T-helper 2 cell treated with Interferon-gamma antibody and Interleukin-4, amounts not matched to agents 5 μg/mL and 100 μg/mL, for 36 hours (primary cell): ENCODE measurements at regions not wholly inside any gene's neighbourhood (a gene's known extent, or its start where the extent isn't known, plus 50 kb on each side); places are given as distances from the start of the nearest gene placed in this dataset.
"Not testable (repeated sequence)": the region's sequence is repeated elsewhere in the genome, so short reads cannot be mapped to it uniquely, and the experiment has no call there.

Source experiments
- DNase-seq: peaks from one replicate; pipeline ENCODE4 v3.0.0; 2021; ENCODE audit warnings: low spot score
- H3K27ac Mint-ChIP-seq: one replicate; pipeline ENCODE4 v1.8.0; 2021; ENCODE audit warnings: mild to moderate bottlenecking, mixed read lengths
- H3K27me3 Mint-ChIP-seq: one replicate; pipeline ENCODE4 v1.8.0; 2021; ENCODE audit warnings: low read depth, mixed read lengths
- H3K36me3 Mint-ChIP-seq: one replicate; pipeline ENCODE4 v1.8.0; 2021; ENCODE audit warnings: low read depth, mixed read lengths
- H3K4me1 Mint-ChIP-seq: one replicate; pipeline ENCODE4 v1.8.0; 2021; ENCODE audit warnings: low read depth, mixed read lengths
- H3K4me3 Mint-ChIP-seq: one replicate; pipeline ENCODE4 v1.8.0; 2022; ENCODE audit warnings: mild to moderate bottlenecking, moderate library complexity, mixed read lengths
- H3K9me3 Mint-ChIP-seq: one replicate; pipeline ENCODE4 v1.8.0; 2021; ENCODE audit warnings: mixed read lengths

GRCh38 chr3:130151555-130151954 is 69.9 kb downstream of the ALG1L2 start:
- not testable (repeated sequence) for H3K4me1 Mint-ChIP-seq, H3K27me3 Mint-ChIP-seq, H3K9me3 Mint-ChIP-seq, H3K36me3 Mint-ChIP-seq, DNase-seq, H3K27ac Mint-ChIP-seq, H3K4me3 Mint-ChIP-seq

GRCh38 chr3:130153247-130153646 is 71.6 kb downstream of the ALG1L2 start:
- H3K27me3 Mint-ChIP-seq, DNase-seq, H3K36me3 Mint-ChIP-seq, H3K9me3 Mint-ChIP-seq, H3K4me1 Mint-ChIP-seq, H3K4me3 Mint-ChIP-seq, H3K27ac Mint-ChIP-seq: not testable (repeated sequence)

- H3K27me3 Mint-ChIP-seq, DNase-seq, H3K27ac Mint-ChIP-seq, H3K4me1 Mint-ChIP-seq, H3K4me3 Mint-ChIP-seq, H3K36me3 Mint-ChIP-seq, H3K9me3 Mint-ChIP-seq: not testable (repeated sequence)
These were observed 73.8 kb downstream of the ALG1L2 start for GRCh38 chr3:130155464-130155863.

GRCh38 chr3:130166856-130167255 is 85.2 kb downstream of the ALG1L2 start:
- not testable (repeated sequence) for H3K27me3 Mint-ChIP-seq, H3K4me1 Mint-ChIP-seq, H3K4me3 Mint-ChIP-seq, H3K27ac Mint-ChIP-seq, DNase-seq, H3K9me3 Mint-ChIP-seq, H3K36me3 Mint-ChIP-seq

GRCh38 chr3:130175195-130175594 is 93.6 kb downstream of the ALG1L2 start:
- H3K9me3 Mint-ChIP-seq, H3K27me3 Mint-ChIP-seq, H3K36me3 Mint-ChIP-seq, DNase-seq, H3K27ac Mint-ChIP-seq, H3K4me3 Mint-ChIP-seq: not testable (repeated sequence)
- H3K4me1 Mint-ChIP-seq: peaks cover 24% of the 10 kb centered on the region

GRCh38 chr3:130176476-130177256 is 95.0 kb downstream of the ALG1L2 start:
- peaks cover 24% of the 10 kb centered on the region for H3K4me1 Mint-ChIP-seq
- not testable (repeated sequence) for H3K36me3 Mint-ChIP-seq, H3K27ac Mint-ChIP-seq, H3K9me3 Mint-ChIP-seq, H3K27me3 Mint-ChIP-seq, H3K4me3 Mint-ChIP-seq, DNase-seq

GRCh38 chr3:130178835-130179234 is 97.2 kb downstream of the ALG1L2 start:
- peaks cover 24% of the 10 kb centered on the region for H3K4me1 Mint-ChIP-seq
- not testable (repeated sequence) for H3K36me3 Mint-ChIP-seq, H3K9me3 Mint-ChIP-seq, DNase-seq
- H3K4me3 Mint-ChIP-seq: peak overlapping the region; percentile 75
- H3K27ac Mint-ChIP-seq: peak overlapping the region; percentile 83
- H3K27me3 Mint-ChIP-seq: peaks cover 15% of the 10 kb centered on the region

GRCh38 chr3:130179353-130179970 is 97.8 kb downstream of the ALG1L2 start:
- Mint-ChIP-seq H3K4me3 (peak overlapping the region; percentile 75), H3K27ac (peak overlapping the region; percentile 83), H3K27me3 (peaks cover 15% of the 10 kb centered on the region), H3K4me1 (peaks cover 24% of the 10 kb centered on the region)
- peak; percentile 38 for DNase-seq
- not testable (repeated sequence) for H3K9me3 Mint-ChIP-seq, H3K36me3 Mint-ChIP-seq

- peaks cover 24% of the 10 kb centered on the region for H3K4me1 Mint-ChIP-seq
- H3K9me3 Mint-ChIP-seq, H3K4me3 Mint-ChIP-seq, H3K27ac Mint-ChIP-seq, DNase-seq, H3K36me3 Mint-ChIP-seq: not testable (repeated sequence)
- H3K27me3 Mint-ChIP-seq: peaks cover 10% of the 10 kb centered on the region
These were observed 100.8 kb downstream of the ALG1L2 start for GRCh38 chr3:130182475-130182874.

GRCh38 chr3:130183689-130184088 is 102.1 kb downstream of the ALG1L2 start:
- peaks cover 10% of the 10 kb centered on the region for H3K27me3 Mint-ChIP-seq
- not testable (repeated sequence) for H3K27ac Mint-ChIP-seq, H3K4me3 Mint-ChIP-seq, H3K9me3 Mint-ChIP-seq, DNase-seq, H3K36me3 Mint-ChIP-seq
- H3K4me1 Mint-ChIP-seq: peaks cover 15% of the 10 kb centered on the region

- H3K27ac Mint-ChIP-seq, H3K4me1 Mint-ChIP-seq, H3K4me3 Mint-ChIP-seq, H3K9me3 Mint-ChIP-seq, H3K36me3 Mint-ChIP-seq, DNase-seq: not testable (repeated sequence)
- peaks cover 10% of the 10 kb centered on the region for H3K27me3 Mint-ChIP-seq
These were observed 102.8 kb downstream of the ALG1L2 start for GRCh38 chr3:130184152-130185024.

GRCh38 chr3:130201272-130201671 is 119.6 kb downstream of the ALG1L2 start:
- not testable (repeated sequence) for H3K27ac Mint-ChIP-seq, H3K36me3 Mint-ChIP-seq, H3K9me3 Mint-ChIP-seq, DNase-seq, H3K4me3 Mint-ChIP-seq, H3K27me3 Mint-ChIP-seq, H3K4me1 Mint-ChIP-seq

GRCh38 chr3:130203633-130204032 is 122.0 kb downstream of the ALG1L2 start:
- not testable (repeated sequence) for H3K27me3 Mint-ChIP-seq, H3K4me3 Mint-ChIP-seq, H3K36me3 Mint-ChIP-seq, H3K9me3 Mint-ChIP-seq, H3K4me1 Mint-ChIP-seq, DNase-seq, H3K27ac Mint-ChIP-seq

GRCh38 chr3:130227540-130227939 is 117.9 kb upstream of the COL6A5 start:
- Mint-ChIP-seq H3K4me1 (no peaks in the 10 kb centered on the region), H3K36me3 (no peaks in the 10 kb centered on the region), H3K27me3 (no peaks in the 10 kb centered on the region), H3K27ac (no peak overlapping the region), H3K4me3 (no peak overlapping the region), H3K9me3 (no peaks in the 10 kb centered on the region)
- no peak for DNase-seq
